Right lobe of liver (tissue), 6 donors: ENCODE measurements at regions not wholly inside any gene's neighbourhood (a gene's known extent, or its start where the extent isn't known, plus 50 kb on each side); places are given as distances from the start of the nearest gene placed in this dataset.

Experiments used
- ATAC-seq, 4 donors: fragments of 200-7000 bp; cut with Tn5 transposase; one replicate each; pipeline ENCODE4 v1.9.1; 2020; ENCODE audit warnings: mild to moderate bottlenecking in 4 of 4, moderate library complexity in 4 of 4
- DNase-seq, 3 donors: peaks; one replicate each; pipeline ENCODE4 v3.0.0-alpha.2; 2020
- H3K27ac ChIP-seq, 3 donors: fragments of 200-600 bp; one replicate each; pipeline ENCODE4 v1.8.0; 2022
- H3K27me3 ChIP-seq, 2 donors: fragments of 200-600 bp; one replicate each; pipeline ENCODE4 v1.8.0; 2022
- H3K36me3 ChIP-seq, 4 donors: fragments of 200-600 bp; sonication (generic) in 1 of 4; one replicate each; pipeline versions ENCODE4 v1.5.1 to v1.8.0; 2017 to 2022; ENCODE audit warnings: control low read depth in 1 of 4
- H3K4me1 ChIP-seq, 4 donors: fragments of 200-600 bp; sonication (generic) in 1 of 4; one replicate each; pipeline versions ENCODE4 v1.5.1 to v1.8.0; 2017 to 2022; ENCODE audit warnings: control low read depth in 1 of 4
- H3K4me3 ChIP-seq, 3 donors: fragments of 200-600 bp; one replicate each; pipeline ENCODE4 v1.8.0; 2022
- H3K9me3 ChIP-seq, 4 donors: fragments of 200-600 bp; sonication (generic) in 1 of 4; one replicate each; pipeline versions ENCODE4 v1.5.1 to v1.8.0; 2017 to 2022; ENCODE audit warnings: control low read depth in 1 of 4
- POLR2A ChIP-seq: fragments of 450-650 bp; IDR thresholded peaks from one replicate; pipeline ENCODE4 v1.6.1; 2017; ENCODE audit warnings: antibody characterized with exemption, mild to moderate bottlenecking
- WGBS: methylation state at CpG from one replicate; pipeline ENCODE4 v1.1.6; 2018; ENCODE audit warnings: low coverage, low lambda C conversion rate; ENCODE audit not compliant: insufficient coverage; ENCODE audit errors: missing lambda C conversion rate; 5-methylcytosine and 5-hydroxymethylcytosine counted together
- intact Hi-C, 2 donors: fragments of 100-400 bp; cut with DNase I; formaldehyde crosslinking; loops; one replicate each; pipeline versions ENCODE4 v1.11.2 to v1.14.1; 2022
- TF ChIP-seq, protein P1 (sequence below), 4 donors: fragments of 200-600 bp in 3 of 4; fragments of 450-650 bp in 1 of 4; IDR thresholded peaks; one replicate each; pipeline versions ENCODE4 v1.5.1 to v1.8.0; 2016 to 2022; ENCODE audit warnings: antibody characterized with exemption in 4 of 4, mild to moderate bottlenecking in 2 of 4
- donor health status: DM: no; HTN: yes; CAD: no.
- donor health status: DM: no; HTN: no; CAD: no.
- donor health status: DM: no; HTN: no; CAD: no.
- donor health status: DM: no; HTN: yes; CAD: no.
- donor health status: DM: no; HTN: yes; CAD: no.

DNA sequence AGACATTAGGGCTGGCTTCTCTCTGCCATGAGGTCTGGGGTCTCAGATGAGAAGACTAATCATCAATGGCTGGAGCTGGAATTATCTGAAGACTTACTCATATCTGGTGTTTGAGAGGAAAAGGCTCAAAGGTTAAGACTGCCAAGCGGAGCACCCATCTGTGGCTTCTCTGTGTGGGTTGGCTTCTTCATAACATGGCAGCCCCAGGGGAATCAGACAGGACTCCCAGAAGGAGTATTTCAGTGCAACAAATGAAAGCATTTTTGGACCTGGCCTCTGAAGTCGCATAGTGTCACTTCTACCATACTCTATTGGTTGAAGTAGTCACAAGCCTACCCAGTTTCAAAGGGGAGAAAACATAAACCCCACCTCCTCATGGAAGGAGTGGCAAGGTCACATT lies 171.8 kb upstream of the KRR1 start:
- Histone ChIP-seq H3K36me3 (no peaks in the 10 kb centered on the region), H3K4me1 (no peaks in the 10 kb centered on the region), H3K4me3 (no peak overlapping the region), H3K27me3 (no peaks in the 10 kb centered on the region), H3K9me3 (no peaks in the 10 kb centered on the region), H3K27ac (no peak overlapping the region)
- intact Hi-C loops: no loop called here
- TF ChIP-seq, protein P1, sequence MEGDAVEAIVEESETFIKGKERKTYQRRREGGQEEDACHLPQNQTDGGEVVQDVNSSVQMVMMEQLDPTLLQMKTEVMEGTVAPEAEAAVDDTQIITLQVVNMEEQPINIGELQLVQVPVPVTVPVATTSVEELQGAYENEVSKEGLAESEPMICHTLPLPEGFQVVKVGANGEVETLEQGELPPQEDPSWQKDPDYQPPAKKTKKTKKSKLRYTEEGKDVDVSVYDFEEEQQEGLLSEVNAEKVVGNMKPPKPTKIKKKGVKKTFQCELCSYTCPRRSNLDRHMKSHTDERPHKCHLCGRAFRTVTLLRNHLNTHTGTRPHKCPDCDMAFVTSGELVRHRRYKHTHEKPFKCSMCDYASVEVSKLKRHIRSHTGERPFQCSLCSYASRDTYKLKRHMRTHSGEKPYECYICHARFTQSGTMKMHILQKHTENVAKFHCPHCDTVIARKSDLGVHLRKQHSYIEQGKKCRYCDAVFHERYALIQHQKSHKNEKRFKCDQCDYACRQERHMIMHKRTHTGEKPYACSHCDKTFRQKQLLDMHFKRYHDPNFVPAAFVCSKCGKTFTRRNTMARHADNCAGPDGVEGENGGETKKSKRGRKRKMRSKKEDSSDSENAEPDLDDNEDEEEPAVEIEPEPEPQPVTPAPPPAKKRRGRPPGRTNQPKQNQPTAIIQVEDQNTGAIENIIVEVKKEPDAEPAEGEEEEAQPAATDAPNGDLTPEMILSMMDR (IDR thresholded peaks at IDR 0.05): no peak
- no peak for TF ChIP-seq POLR2A
- ATAC-seq: no peak
- 93% methylated on average over 2 of the region's 2 CpGs for WGBS
- no peak for DNase-seq

DNA sequence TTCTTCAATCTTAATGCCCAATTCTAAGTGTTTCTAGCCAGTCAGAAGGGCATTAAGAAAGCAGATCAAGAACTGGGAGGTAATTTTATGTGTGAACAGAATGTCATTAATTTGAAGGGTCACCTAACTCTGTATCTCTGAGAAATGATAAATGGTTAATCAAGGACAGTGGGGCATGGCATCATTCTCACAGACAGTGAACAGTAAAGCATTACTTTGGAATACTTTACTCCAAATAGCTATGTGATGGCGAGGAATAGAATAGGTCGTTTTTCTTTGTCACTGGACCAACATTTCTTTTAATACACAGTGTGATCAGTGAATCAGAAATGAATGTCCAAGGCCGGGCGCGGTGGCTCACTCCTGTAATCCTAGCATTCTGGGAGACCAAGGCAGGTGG lies 166.1 kb upstream of the KRR1 start:
- TF ChIP-seq, protein P1 (IDR thresholded peaks at IDR 0.05): no peak
- TF ChIP-seq POLR2A: no peak
- no peak overlapping the region for H3K4me3 ChIP-seq
- WGBS: 98% methylated on average over 5 of the region's 5 CpGs

DNA sequence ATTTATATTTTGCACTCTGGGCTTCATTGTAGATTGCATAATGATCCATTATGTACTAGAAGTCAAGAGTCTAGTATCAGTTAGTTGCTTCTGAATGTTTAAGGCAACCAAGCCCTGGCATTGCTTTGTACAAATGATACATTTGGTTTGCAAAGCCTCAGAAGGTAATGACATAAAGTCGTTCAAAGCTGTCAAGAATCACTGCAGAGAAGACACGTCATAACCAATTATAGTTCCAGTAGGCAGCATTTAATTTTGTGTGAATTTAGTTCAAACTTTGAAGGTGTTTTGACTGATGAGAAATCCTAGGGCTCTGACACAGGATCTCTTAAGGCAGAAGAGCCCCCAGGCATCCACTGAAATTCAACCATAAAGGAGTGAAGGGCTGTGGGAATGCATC lies 163.0 kb upstream of the KRR1 start:
- WGBS: 78% methylated on average over 2 of the region's 2 CpGs

More for the DNA sequence above, 166.1 kb upstream of the KRR1 start:
- ATAC-seq (no peak), DNase-seq (no peak)
- Histone ChIP-seq H3K4me1 (no peaks in the 10 kb centered on the region), H3K27me3 (no peaks in the 10 kb centered on the region), H3K9me3 (no peaks in the 10 kb centered on the region), H3K36me3 (no peaks in the 10 kb centered on the region), H3K27ac (no peak overlapping the region)
- intact Hi-C loops: no loop called here

DNA sequence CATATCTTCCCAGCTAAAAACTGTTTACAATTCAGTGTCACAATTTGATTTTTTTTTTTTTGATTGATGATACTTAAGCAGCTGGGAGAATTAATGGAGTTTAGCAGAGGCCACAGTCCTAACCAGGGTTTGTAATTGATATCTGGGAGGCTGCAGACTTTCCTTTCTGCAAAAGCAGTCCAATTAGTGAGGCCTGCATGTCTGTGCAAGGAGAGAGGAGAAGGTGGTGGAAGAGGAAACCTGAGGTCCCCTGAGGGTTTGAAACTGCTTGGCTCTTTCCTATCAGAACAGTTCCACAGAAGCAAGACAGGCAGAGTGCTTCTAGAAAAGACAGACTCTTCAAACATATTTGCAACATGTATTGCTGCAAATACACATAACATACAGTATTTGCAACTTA lies 160.8 kb upstream of the KRR1 start:
- H3K27ac ChIP-seq: no peak overlapping the region
- intact Hi-C loops: no loop called here
- no peak for ATAC-seq
- no peaks in the 10 kb centered on the region for H3K9me3 ChIP-seq
- no peak for DNase-seq
- H3K36me3 ChIP-seq: no peaks in the 10 kb centered on the region
- TF ChIP-seq POLR2A: no peak
- TF ChIP-seq, protein P1 (IDR thresholded peaks at IDR 0.05): no peak
- H3K27me3 ChIP-seq: no peaks in the 10 kb centered on the region
- H3K4me1 ChIP-seq: peaks cover 0 to 5% (median 0%) of the 10 kb centered on the region in 4 donors
- H3K4me3 ChIP-seq: no peak overlapping the region

More for the DNA sequence above, 163.0 kb upstream of the KRR1 start:
- TF ChIP-seq POLR2A: no peak
- TF ChIP-seq, protein P1 (IDR thresholded peaks at IDR 0.05): no peak
- H3K36me3 ChIP-seq: no peaks in the 10 kb centered on the region
- no peaks in the 10 kb centered on the region for H3K27me3 ChIP-seq
- no peaks in the 10 kb centered on the region for H3K4me1 ChIP-seq
- ATAC-seq: no peak
- no peak for DNase-seq
- intact Hi-C loops: no loop called here
- no peaks in the 10 kb centered on the region for H3K9me3 ChIP-seq
- H3K4me3 ChIP-seq: no peak overlapping the region
- H3K27ac ChIP-seq: no peak overlapping the region

DNA sequence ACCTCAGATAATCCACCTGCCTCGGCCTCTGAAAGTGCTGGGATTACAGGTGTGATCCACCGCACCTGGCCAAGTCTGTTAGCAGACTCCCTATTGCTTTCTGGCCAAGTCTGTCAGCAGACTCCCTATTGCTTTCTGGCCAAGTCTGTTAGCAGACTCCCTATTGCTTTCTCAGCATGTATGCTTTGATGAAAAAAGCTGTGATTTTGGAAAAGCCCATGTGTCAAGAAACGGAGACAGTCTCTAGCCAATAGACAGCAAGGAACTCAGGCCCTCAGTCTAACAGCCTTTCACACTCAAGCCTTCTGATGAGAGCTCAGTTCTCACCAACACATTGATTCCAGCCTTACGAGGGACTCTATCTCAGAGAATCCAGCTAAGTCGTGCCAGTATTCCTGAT lies 158.8 kb upstream of the KRR1 start:
- intact Hi-C loops: no loop called here
- Histone ChIP-seq H3K27ac (no peak overlapping the region), H3K4me1 (peaks cover 0 to 21% (median 5%) of the 10 kb centered on the region in 4 donors), H3K4me3 (no peak overlapping the region), H3K36me3 (no peaks in the 10 kb centered on the region), H3K27me3 (no peaks in the 10 kb centered on the region), H3K9me3 (no peaks in the 10 kb centered on the region)
- TF ChIP-seq, protein P1 (IDR thresholded peaks at IDR 0.05): no peak
- no peak for TF ChIP-seq POLR2A
- DNase-seq (no peak), ATAC-seq (no peak)
- WGBS: 64% methylated on average over 5 of the region's 5 CpGs
